HepG2 (cell line): ENCODE measurements at regions not wholly inside any gene's neighbourhood (a gene's known extent, or its start where the extent isn't known, plus 50 kb on each side); places are given as distances from the start of the nearest gene placed in this dataset.

ENCODE experiments used
- ATAC-seq: fragments of 200-7000 bp; cut with Tn5 transposase; 3 replicates; pipeline ENCODE4 v1.9.1; 2020; ENCODE audit warnings: mild to moderate bottlenecking, moderate library complexity
- BruUV-seq: library from RNA; stranded (reverse); fragments of 400-500 nt; replicated peaks from 2 replicates; lab custom pipeline; 2021; lab: Mats Ljungman, UMichigan
- CTCF ChIA-PET: fragments of 300-600 bp; formaldehyde crosslinking; extraction: SDS; loops from one replicate; lab custom pipeline; 2021; ENCODE audit warnings: low total read pairs, inconsistent platforms, low intra/inter-chr PET ratio; lab: Yijun Ruan, JAX
- POLR2A ChIA-PET: fragments of 350-600 bp; sonication (Branson Sonifier 250); formaldehyde crosslinking; loops from one replicate; lab custom pipeline; 2020; ENCODE audit warnings: antibody characterized with exemption, inconsistent platforms; lab: Yijun Ruan, JAX
- DNase-seq: peaks from one replicate; pipeline ENCODE4 v3.0.0-alpha.2; 2015; ENCODE audit warnings: low spot score
- FAIRE-seq: peaks from 3 replicates; lab custom pipeline; 2011; peaks lifted over from hg19 to GRCh38; lab: Jason Lieb, UNC
- H2AFZ ChIP-seq: one replicate; pipeline ENCODE4 v1.6.1; 2011; ENCODE audit warnings: low read length, inconsistent platforms
- H3K27ac ChIP-seq: fragments of 300-600 bp; 3 replicates; pipeline ENCODE4 v1.8.0; 2011; ENCODE audit warnings: mixed run types, mild to moderate bottlenecking, mixed read lengths, low read length, inconsistent platforms; ENCODE audit not compliant: insufficient read depth; ENCODE audit errors: extremely low read length
- H3K27me3 ChIP-seq, 2 experiments: fragments of 200-600 bp in 1 of 2; 2 replicates in 1 of 2; 3 replicates in 1 of 2; pipeline versions ENCODE4 v1.6.0 to v1.8.0; 2011; ENCODE audit warnings: low read length in 2 of 2, mild to moderate bottlenecking in 2 of 2, moderate library complexity in 2 of 2, inconsistent platforms in 1 of 2; ENCODE audit not compliant: insufficient read depth in 2 of 2, control insufficient read depth in 1 of 2
- H3K36me3 ChIP-seq, 2 experiments: fragments of 200-600 bp in 1 of 2; replicated peaks in 1 of 2; 2 replicates in 1 of 2; 3 replicates in 1 of 2; pipeline versions ENCODE4 v1.5.1 to v1.8.0; 2011; ENCODE audit warnings: low read length in 2 of 2, inconsistent platforms in 1 of 2; ENCODE audit not compliant: insufficient read depth in 2 of 2, control insufficient read depth in 1 of 2
- H3K4me1 ChIP-seq: 2 replicates; pipeline ENCODE4 v1.5.1; 2012; ENCODE audit warnings: low read length, inconsistent platforms; ENCODE audit not compliant: insufficient read depth
- H3K4me2 ChIP-seq: 2 replicates; pipeline ENCODE4 v1.6.0; 2011; ENCODE audit warnings: low read depth, low read length, inconsistent platforms
- H3K4me3 ChIP-seq, 3 experiments: fragments of 200-600 bp in 1 of 3; sonication (generic), shearing (Covaris generic) in 1 of 3; replicated peaks in 1 of 3; 2 replicates each; pipeline ENCODE4 v1.5.1; 2011 to 2016; ENCODE audit warnings: low read length in 3 of 3, inconsistent platforms in 2 of 3, low read depth in 2 of 3, mild to moderate bottlenecking in 2 of 3, control low read depth in 1 of 3, mixed read lengths in 1 of 3; ENCODE audit not compliant: insufficient read depth in 1 of 3
- H3K79me2 ChIP-seq: one replicate; pipeline ENCODE4 v1.6.1; 2011; ENCODE audit warnings: low read length, inconsistent platforms; ENCODE audit not compliant: insufficient read depth
- H3K9ac ChIP-seq: 2 replicates; pipeline ENCODE4 v1.6.0; 2011; ENCODE audit warnings: mild to moderate bottlenecking, low read depth, low read length, inconsistent platforms; ENCODE audit not compliant: insufficient read depth
- H3K9me3 ChIP-seq: 2 replicates; pipeline ENCODE4 v1.5.1; 2012; ENCODE audit warnings: mild to moderate bottlenecking, low read length
- H4K20me1 ChIP-seq: 2 replicates; pipeline ENCODE4 v1.6.0; 2011; ENCODE audit warnings: inconsistent platforms, mild to moderate bottlenecking, low read length, moderate library complexity; ENCODE audit not compliant: insufficient read depth
- AGO1 ChIP-seq: fragments of 200-400 bp; formaldehyde crosslinking; IDR thresholded peaks from 2 replicates; pipeline ENCODE4 v1.6.1; 2017; ENCODE audit warnings: mild to moderate bottlenecking, low read depth, low read length, moderate library complexity; ENCODE audit not compliant: poor library complexity, severe bottlenecking
- ATF7 ChIP-seq, 2 experiments: fragments of 450-650 bp in 1 of 2; sonication (generic) in 1 of 2; formaldehyde crosslinking in 1 of 2; IDR thresholded peaks; 2 replicates each; pipeline versions ENCODE4 v1.4.0 to v1.6.1; 2016 to 2020; ENCODE audit warnings: antibody characterized with exemption in 1 of 2, mild to moderate bottlenecking in 1 of 2, missing genetic modification reagents in 1 of 2
- GFI1 ChIP-seq: sonication (generic); formaldehyde crosslinking; IDR thresholded peaks from 2 replicates; pipeline ENCODE4 v1.5.0; 2020; ENCODE audit warnings: missing genetic modification reagents, mild to moderate bottlenecking, borderline replicate concordance
- HNF4A ChIP-seq: sonication (generic); formaldehyde crosslinking; IDR thresholded peaks from 2 replicates; pipeline ENCODE4 v1.4.0; 2020; ENCODE audit warnings: missing genetic modification reagents
- MAFF ChIP-seq: IDR thresholded peaks from 2 replicates; pipeline ENCODE4 v1.6.1; 2011; ENCODE audit warnings: low read depth, low read length, improper control_type of control experiment
- MAFK ChIP-seq, 2 experiments: IDR thresholded peaks in 1 of 2; conservative IDR thresholded peaks in 1 of 2; 2 replicates each; pipeline ENCODE4 v1.6.1; 2011; ENCODE audit warnings: improper control_type of control experiment in 2 of 2, low read length in 2 of 2
- RELA ChIP-seq: sonication (generic); formaldehyde crosslinking; IDR thresholded peaks from 2 replicates; pipeline ENCODE4 v1.4.0; 2020; ENCODE audit warnings: missing genetic modification reagents
- ZNF274 ChIP-seq: sonication (generic); formaldehyde crosslinking; IDR thresholded peaks from 2 replicates; pipeline ENCODE4 v1.5.1; 2020; ENCODE audit warnings: mild to moderate bottlenecking, missing genetic modification reagents
- WGBS: methylation state at CpG from one replicate; pipeline ENCODE4 v1.1.6; 2017; ENCODE audit warnings: low lambda C conversion rate; 5-methylcytosine and 5-hydroxymethylcytosine counted together
- in situ Hi-C: cut with HindIII; loops from 2 replicates; pipeline ENCODE4 v1.10.0; 2017; ENCODE audit warnings: low pct_unique_long_range_greater_than_20kb; ENCODE audit not compliant: extremely low pct_ligation_motif_present
- intact Hi-C: fragments of 100-400 bp; cut with micrococcal nuclease; formaldehyde crosslinking; loops from one replicate; pipeline ENCODE4 v1.10.0; 2022; ENCODE audit not compliant: unreplicated experiment
- TF ChIP-seq, protein P1 (sequence below): sonication (generic); formaldehyde crosslinking; IDR thresholded peaks from 2 replicates; pipeline ENCODE4 v1.5.0; 2020; ENCODE audit warnings: mild to moderate bottlenecking, missing genetic modification reagents, borderline replicate concordance
- TF ChIP-seq, protein P2 (sequence below): sonication (generic); formaldehyde crosslinking; IDR thresholded peaks from 2 replicates; pipeline ENCODE4 v1.5.0; 2020; ENCODE audit warnings: mild to moderate bottlenecking, missing genetic modification reagents, borderline replicate concordance

DNA sequence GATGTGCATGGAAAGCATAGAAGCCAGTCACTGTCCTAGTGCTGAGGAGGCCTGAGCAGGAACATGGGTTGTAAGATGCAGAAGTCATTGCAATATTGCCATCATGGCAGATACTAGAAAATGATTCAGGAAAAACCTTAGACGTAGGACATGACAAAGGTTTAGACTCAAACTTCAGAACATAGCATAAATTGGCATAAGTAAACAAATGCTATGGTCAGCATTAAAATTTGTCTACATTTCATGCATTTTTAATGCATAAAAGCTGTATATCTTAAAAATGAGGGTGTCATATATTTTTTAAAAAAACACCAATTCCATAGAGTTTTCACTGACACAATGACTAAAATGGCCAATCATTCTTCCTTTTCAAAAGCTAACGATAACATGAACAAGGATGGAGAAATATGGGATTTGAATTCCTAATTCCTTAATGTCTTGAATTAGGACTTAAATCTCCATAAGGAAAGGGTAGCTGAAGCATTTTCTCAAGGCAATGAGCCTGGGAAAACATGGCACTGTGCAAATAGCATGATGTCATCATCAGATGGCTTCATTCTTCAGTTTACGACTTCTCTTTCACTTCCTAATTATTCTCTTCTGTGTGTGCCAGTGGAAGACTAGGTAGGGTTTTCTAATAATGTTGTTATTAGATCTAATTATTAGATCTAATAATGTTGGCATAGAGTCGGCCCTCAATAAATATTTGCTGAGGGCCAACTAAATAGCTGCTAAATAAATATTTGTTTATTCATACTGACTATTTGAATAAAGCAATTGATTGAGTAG is 125.1 kb upstream of the FRG1 start:
- no peak for FAIRE-seq
- no peak overlapping the region for H3K4me2 ChIP-seq
- H3K4me1 ChIP-seq, result no peaks in the 10 kb centered on the region
- 35% methylated on average over 4 of the region's 4 CpGs for WGBS
- no peak for DNase-seq
- H3K4me3 ChIP-seq, result no peak overlapping the region
- no peaks in the 10 kb centered on the region for H4K20me1 ChIP-seq
- intact Hi-C loops, result no loop called here
- TF ChIP-seq GFI1 (no peak), HNF4A (CRISPR knock-in tag) (no peak), ATF7 (IDR thresholded peaks at IDR 0.05) (peak; percentile 67), ATF7 (CRISPR knock-in tag; IDR thresholded peaks at IDR 0.05) (no peak), AGO1 (no peak), MAFK (conservative IDR thresholded peaks at IDR 0.05 in 1 of 2, IDR thresholded peaks at IDR 0.05 in 1 of 2; ENCODE audit: low read length in 2 of 2) (peak; percentile 36 to 82; a peak in 3 of 4 replicates), MAFF (peak; percentile 64), RELA (CRISPR knock-in tag) (no peak), ZNF274 (no peak)
- TF ChIP-seq, protein P1, sequence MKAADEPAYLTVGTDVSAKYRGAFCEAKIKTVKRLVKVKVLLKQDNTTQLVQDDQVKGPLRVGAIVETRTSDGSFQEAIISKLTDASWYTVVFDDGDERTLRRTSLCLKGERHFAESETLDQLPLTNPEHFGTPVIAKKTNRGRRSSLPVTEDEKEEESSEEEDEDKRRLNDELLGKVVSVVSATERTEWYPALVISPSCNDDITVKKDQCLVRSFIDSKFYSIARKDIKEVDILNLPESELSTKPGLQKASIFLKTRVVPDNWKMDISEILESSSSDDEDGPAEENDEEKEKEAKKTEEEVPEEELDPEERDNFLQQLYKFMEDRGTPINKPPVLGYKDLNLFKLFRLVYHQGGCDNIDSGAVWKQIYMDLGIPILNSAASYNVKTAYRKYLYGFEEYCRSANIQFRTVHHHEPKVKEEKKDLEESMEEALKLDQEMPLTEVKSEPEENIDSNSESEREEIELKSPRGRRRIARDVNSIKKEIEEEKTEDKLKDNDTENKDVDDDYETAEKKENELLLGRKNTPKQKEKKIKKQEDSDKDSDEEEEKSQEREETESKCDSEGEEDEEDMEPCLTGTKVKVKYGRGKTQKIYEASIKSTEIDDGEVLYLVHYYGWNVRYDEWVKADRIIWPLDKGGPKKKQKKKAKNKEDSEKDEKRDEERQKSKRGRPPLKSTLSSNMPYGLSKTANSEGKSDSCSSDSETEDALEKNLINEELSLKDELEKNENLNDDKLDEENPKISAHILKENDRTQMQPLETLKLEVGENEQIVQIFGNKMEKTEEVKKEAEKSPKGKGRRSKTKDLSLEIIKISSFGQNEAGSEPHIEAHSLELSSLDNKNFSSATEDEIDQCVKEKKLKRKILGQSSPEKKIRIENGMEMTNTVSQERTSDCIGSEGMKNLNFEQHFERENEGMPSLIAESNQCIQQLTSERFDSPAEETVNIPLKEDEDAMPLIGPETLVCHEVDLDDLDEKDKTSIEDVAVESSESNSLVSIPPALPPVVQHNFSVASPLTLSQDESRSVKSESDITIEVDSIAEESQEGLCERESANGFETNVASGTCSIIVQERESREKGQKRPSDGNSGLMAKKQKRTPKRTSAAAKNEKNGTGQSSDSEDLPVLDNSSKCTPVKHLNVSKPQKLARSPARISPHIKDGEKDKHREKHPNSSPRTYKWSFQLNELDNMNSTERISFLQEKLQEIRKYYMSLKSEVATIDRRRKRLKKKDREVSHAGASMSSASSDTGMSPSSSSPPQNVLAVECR, result no peak
- TF ChIP-seq, protein P2, sequence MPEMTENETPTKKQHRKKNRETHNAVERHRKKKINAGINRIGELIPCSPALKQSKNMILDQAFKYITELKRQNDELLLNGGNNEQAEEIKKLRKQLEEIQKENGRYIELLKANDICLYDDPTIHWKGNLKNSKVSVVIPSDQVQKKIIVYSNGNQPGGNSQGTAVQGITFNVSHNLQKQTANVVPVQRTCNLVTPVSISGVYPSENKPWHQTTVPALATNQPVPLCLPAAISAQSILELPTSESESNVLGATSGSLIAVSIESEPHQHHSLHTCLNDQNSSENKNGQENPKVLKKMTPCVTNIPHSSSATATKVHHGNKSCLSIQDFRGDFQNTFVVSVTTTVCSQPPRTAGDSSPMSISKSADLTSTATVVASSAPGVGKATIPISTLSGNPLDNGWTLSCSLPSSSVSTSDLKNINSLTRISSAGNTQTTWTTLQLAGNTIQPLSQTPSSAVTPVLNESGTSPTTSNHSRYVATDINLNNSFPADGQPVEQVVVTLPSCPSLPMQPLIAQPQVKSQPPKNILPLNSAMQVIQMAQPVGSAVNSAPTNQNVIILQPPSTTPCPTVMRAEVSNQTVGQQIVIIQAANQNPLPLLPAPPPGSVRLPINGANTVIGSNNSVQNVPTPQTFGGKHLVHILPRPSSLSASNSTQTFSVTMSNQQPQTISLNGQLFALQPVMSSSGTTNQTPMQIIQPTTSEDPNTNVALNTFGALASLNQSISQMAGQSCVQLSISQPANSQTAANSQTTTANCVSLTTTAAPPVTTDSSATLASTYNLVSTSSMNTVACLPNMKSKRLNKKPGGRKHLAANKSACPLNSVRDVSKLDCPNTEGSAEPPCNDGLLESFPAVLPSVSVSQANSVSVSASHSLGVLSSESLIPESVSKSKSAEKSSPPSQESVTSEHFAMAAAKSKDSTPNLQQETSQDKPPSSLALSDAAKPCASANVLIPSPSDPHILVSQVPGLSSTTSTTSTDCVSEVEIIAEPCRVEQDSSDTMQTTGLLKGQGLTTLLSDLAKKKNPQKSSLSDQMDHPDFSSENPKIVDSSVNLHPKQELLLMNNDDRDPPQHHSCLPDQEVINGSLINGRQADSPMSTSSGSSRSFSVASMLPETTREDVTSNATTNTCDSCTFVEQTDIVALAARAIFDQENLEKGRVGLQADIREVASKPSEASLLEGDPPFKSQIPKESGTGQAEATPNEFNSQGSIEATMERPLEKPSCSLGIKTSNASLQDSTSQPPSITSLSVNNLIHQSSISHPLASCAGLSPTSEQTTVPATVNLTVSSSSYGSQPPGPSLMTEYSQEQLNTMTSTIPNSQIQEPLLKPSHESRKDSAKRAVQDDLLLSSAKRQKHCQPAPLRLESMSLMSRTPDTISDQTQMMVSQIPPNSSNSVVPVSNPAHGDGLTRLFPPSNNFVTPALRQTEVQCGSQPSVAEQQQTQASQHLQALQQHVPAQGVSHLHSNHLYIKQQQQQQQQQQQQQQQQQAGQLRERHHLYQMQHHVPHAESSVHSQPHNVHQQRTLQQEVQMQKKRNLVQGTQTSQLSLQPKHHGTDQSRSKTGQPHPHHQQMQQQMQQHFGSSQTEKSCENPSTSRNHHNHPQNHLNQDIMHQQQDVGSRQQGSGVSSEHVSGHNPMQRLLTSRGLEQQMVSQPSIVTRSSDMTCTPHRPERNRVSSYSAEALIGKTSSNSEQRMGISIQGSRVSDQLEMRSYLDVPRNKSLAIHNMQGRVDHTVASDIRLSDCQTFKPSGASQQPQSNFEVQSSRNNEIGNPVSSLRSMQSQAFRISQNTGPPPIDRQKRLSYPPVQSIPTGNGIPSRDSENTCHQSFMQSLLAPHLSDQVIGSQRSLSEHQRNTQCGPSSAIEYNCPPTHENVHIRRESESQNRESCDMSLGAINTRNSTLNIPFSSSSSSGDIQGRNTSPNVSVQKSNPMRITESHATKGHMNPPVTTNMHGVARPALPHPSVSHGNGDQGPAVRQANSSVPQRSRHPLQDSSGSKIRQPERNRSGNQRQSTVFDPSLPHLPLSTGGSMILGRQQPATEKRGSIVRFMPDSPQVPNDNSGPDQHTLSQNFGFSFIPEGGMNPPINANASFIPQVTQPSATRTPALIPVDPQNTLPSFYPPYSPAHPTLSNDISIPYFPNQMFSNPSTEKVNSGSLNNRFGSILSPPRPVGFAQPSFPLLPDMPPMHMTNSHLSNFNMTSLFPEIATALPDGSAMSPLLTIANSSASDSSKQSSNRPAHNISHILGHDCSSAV, result no peak
- ChIA-PET CTCF (no interaction called here), POLR2A (no interaction called here)
- BruUV-seq, result no TSS peak
- no peak for ATAC-seq
- no peak overlapping the region for H3K9ac ChIP-seq
- H2AFZ ChIP-seq, result no peak overlapping the region
- no peak overlapping the region for H3K27ac ChIP-seq
- in situ Hi-C loops, result no loop called here
- H3K9me3 ChIP-seq, result no peaks in the 10 kb centered on the region
- H3K36me3 ChIP-seq, result no peaks in the 10 kb centered on the region
- no peaks in the 10 kb centered on the region for H3K79me2 ChIP-seq
- H3K27me3 ChIP-seq, result no peaks in the 10 kb centered on the region
